ENCODE measurements at regions not wholly inside any gene's neighbourhood (a gene's known extent, or its start where the extent isn't known, plus 50 kb on each side); places are given as distances from the start of the nearest gene placed in this dataset.

DNA sequence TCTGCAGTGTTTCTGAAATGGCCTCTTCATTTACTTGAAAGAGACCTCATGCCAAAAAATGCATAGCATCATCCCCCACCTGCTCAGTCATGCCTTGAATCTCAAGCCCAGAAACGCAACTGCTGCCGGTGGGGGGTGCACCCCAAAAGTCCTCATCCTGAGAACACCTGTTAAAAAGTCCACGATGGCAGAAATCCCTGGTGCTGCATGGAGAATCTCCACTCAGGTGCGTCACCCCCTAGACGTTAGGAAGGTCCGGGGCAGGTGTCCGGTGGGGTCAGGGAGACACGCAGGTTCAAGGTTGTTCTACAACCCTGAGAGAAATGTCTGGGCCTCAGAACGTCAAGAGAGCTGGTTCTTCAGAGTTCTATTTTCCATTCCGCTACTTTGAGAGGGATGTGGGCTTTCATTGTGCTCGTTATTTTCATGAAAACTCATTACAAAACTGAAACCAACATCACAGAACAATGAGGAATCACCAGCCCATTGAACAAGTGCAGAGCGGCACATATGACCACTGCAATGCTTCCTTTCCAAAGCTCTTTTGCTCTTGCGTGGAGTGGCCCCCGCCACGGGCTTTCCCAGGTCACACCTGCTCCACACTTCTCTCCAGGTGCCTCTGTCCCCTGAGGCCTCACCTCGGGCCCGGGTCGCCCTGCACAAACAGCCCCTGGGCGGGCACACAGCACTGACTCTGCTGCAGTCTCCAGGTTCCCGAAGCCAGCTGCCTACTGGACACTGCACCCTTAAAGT is 201.9 kb downstream of the TOMM20 start:
- TF ChIP-seq POLR2A (IDR thresholded peaks at IDR 0.05; ENCODE audit: low read length) (no peak), GATA1 (IDR thresholded peaks at IDR 0.05; ENCODE audit: low read depth, low read length) (no peak)
